HL-60 (cell line): ENCODE measurements at regions not wholly inside any gene's neighbourhood (a gene's known extent, or its start where the extent isn't known, plus 50 kb on each side); places are given as distances from the start of the nearest gene placed in this dataset.

Experiments
- DNase-seq, 2 experiments: peaks; one replicate each; pipeline ENCODE4 v3.0.0-alpha.2; 2010 to 2020; ENCODE audit warnings: low read depth in 1 of 2, low spot score in 1 of 2
- H3K27ac ChIP-seq: fragments of 250-450 bp; sonication (Bioruptor Pico); replicated peaks from 2 replicates; pipeline ENCODE4 v1.5.1; 2020; ENCODE audit warnings: mild to moderate bottlenecking, moderate library complexity
- H3K27me3 ChIP-seq: fragments of 250-450 bp; sonication (Bioruptor Pico); 2 replicates; pipeline ENCODE4 v1.5.1; 2021; ENCODE audit warnings: mild to moderate bottlenecking, moderate library complexity; ENCODE audit not compliant: insufficient read depth, poor library complexity, severe bottlenecking
- H3K4me3 ChIP-seq: replicated peaks from 2 replicates; pipeline ENCODE4 v1.5.1; 2011; ENCODE audit warnings: mild to moderate bottlenecking, control low read depth, low read length; ENCODE audit not compliant: insufficient read depth
- CTCF ChIP-seq: IDR thresholded peaks from one replicate; pipeline ENCODE4 v1.5.1; 2011; ENCODE audit warnings: low read length, control low read depth, inconsistent platforms; ENCODE audit not compliant: insufficient read depth
- GABPA ChIP-seq: IDR thresholded peaks from 2 replicates; pipeline ENCODE4 v1.6.1; 2012; ENCODE audit warnings: low read depth
- POLR2AphosphoS5 ChIP-seq: IDR thresholded peaks from 2 replicates; pipeline ENCODE4 v1.6.1; 2012; ENCODE audit warnings: low read depth
- REST ChIP-seq: IDR thresholded peaks from 2 replicates; pipeline ENCODE4 v1.6.1; 2012; ENCODE audit warnings: low read depth; ENCODE audit not compliant: insufficient replicate concordance
- SPI1 ChIP-seq: IDR thresholded peaks from 2 replicates; pipeline ENCODE4 v1.6.1; 2012; ENCODE audit warnings: low read depth, mild to moderate bottlenecking, borderline replicate concordance

- no peak for DNase-seq
- TF ChIP-seq CTCF (no peak), REST (no peak), SPI1 (no peak), GABPA (no peak), POLR2AphosphoS5 (no peak)
- H3K27ac ChIP-seq: no peak overlapping the region
- H3K27me3 ChIP-seq: no peaks in the 10 kb centered on the region
- H3K4me3 ChIP-seq: no peak overlapping the region
These were observed 182.4 kb downstream of the ACTL7B start for GRCh38 chr9:108673386-108673785.

- Histone ChIP-seq H3K27ac (no peak overlapping the region), H3K27me3 (no peaks in the 10 kb centered on the region), H3K4me3 (no peak overlapping the region)
- no peak for DNase-seq
- TF ChIP-seq GABPA (no peak), POLR2AphosphoS5 (no peak)
These were observed 183.2 kb downstream of the ACTL7B start for GRCh38 chr9:108672475-108673190.

- H3K27ac ChIP-seq: no peak overlapping the region
- no peak for DNase-seq
- H3K4me3 ChIP-seq: no peak overlapping the region
- TF ChIP-seq CTCF (no peak), SPI1 (no peak), POLR2AphosphoS5 (no peak), GABPA (no peak), REST (no peak)
- no peaks in the 10 kb centered on the region for H3K27me3 ChIP-seq
These were observed 184.0 kb downstream of the ACTL7B start for GRCh38 chr9:108671794-108672193.

GRCh38 chr9:108671176-108671575 lies 184.6 kb downstream of the ACTL7B start:
- DNase-seq: peak; percentile 16 to 26

More at GRCh38 chr9:108671176-108671575, 184.6 kb downstream of the ACTL7B start:
- Histone ChIP-seq H3K4me3 (no peak overlapping the region), H3K27me3 (no peaks in the 10 kb centered on the region), H3K27ac (no peak overlapping the region)
- TF ChIP-seq CTCF (peak; percentile 10), POLR2AphosphoS5 (no peak)
